HFF-Myc (cell line): ENCODE measurements at regions not wholly inside any gene's neighbourhood (a gene's known extent, or its start where the extent isn't known, plus 50 kb on each side); places are given as distances from the start of the nearest gene placed in this dataset.
"Not testable (repeated sequence)": the region's sequence is repeated elsewhere in the genome, so short reads cannot be mapped to it uniquely, and the experiment has no call there.

Experiments used
- DNase-seq: peaks from one replicate; pipeline ENCODE4 v3.0.0-alpha.2; 2011; ENCODE audit warnings: low read depth; ENCODE audit errors: extremely low read depth
- H3K4me3 ChIP-seq: replicated peaks from 2 replicates; pipeline ENCODE4 v1.5.1; 2011; ENCODE audit warnings: low read depth, mild to moderate bottlenecking, control low read depth, low read length
- TF ChIP-seq, protein P1 (sequence below): IDR thresholded peaks from 2 replicates; pipeline ENCODE4 v1.5.1; 2012; ENCODE audit warnings: mild to moderate bottlenecking, low read depth, low read length, control low read depth; ENCODE audit errors: missing control alignments

DNA sequence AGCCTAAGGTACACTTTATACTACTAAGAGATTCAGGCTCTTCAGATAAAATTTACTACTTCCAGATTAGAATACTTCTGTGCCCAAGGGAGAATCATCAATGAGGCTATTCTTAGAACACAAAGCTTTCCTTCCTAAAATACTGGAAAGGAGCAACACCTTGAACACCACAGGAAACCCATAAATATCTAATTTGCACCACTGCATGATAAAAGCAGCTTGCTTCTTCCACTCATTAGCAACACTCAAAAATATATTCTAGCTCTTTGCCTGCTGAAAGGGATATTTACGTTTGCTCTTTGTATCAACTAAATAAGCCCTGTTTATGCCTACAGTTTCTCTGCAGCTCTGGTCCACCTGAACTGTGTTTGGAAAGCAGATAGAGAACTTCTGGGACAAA, 284.3 kb downstream of the RWDD3 start:
- TF ChIP-seq, protein P1, sequence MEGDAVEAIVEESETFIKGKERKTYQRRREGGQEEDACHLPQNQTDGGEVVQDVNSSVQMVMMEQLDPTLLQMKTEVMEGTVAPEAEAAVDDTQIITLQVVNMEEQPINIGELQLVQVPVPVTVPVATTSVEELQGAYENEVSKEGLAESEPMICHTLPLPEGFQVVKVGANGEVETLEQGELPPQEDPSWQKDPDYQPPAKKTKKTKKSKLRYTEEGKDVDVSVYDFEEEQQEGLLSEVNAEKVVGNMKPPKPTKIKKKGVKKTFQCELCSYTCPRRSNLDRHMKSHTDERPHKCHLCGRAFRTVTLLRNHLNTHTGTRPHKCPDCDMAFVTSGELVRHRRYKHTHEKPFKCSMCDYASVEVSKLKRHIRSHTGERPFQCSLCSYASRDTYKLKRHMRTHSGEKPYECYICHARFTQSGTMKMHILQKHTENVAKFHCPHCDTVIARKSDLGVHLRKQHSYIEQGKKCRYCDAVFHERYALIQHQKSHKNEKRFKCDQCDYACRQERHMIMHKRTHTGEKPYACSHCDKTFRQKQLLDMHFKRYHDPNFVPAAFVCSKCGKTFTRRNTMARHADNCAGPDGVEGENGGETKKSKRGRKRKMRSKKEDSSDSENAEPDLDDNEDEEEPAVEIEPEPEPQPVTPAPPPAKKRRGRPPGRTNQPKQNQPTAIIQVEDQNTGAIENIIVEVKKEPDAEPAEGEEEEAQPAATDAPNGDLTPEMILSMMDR: no peak
- no peak for DNase-seq
- no peak overlapping the region for H3K4me3 ChIP-seq

DNA sequence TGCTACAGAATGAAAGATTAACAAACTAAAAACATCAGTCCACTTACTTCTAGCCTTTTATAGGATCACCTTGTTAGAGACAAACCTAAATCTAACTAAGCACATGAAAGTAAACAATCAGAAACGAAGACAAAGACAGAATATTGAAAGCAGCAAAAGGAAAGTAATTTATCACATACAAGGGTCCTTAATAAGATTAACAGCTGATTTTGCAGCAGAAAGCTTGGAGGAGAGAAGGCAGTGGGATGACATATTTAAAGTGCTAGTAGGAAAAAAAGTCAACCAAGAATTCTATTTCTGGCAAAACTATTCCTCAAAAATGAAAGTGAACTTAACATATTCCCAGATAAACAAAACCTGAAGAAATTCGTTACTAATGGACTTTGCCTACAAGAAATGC, 286.4 kb downstream of the RWDD3 start:
- H3K4me3 ChIP-seq: no peak overlapping the region
- TF ChIP-seq, protein P1: no peak
- DNase-seq: no peak

DNA sequence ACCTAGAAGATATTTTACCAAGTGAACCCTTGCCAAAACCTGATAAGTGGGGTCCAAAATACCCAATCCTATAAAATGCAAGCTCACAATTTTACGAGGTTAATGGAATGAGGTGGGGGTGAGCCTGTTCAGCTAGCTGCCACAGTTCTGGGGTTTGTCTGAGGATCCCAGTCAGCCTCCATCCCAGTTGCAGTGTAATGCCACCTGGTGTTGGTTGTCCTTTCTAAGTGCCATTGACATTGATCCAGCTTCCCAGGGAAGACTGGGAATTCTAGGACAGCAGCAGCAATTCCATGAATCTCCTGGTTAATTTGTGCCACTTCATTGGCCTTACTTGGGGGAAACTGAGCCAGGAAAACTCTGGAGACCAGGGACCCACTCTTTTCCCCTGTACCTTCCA, 298.3 kb downstream of the RWDD3 start:
- TF ChIP-seq, protein P1: no peak
- no peak overlapping the region for H3K4me3 ChIP-seq
- DNase-seq: no peak

DNA sequence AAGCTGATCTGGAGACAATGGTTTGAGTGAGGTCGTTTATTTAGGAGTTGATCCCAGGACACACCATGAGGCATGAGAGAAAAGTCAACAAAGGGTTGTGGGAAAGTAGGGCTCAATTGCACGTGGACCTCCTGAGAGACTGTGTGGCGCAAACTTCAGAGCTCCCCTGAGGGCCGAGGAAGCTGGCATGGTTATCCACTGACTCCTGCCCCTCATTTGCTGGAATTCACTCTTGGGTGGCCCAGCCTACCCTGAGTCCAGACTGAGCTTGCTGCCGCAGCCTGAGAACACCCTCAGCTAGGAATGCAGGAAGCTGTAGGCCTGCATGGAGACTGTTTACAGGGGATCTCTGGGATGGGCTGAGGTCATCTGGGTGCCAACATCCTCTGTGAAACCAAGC, 301.0 kb downstream of the RWDD3 start:
- TF ChIP-seq, protein P1: no peak
- no peak overlapping the region for H3K4me3 ChIP-seq
- DNase-seq: no peak

DNA sequence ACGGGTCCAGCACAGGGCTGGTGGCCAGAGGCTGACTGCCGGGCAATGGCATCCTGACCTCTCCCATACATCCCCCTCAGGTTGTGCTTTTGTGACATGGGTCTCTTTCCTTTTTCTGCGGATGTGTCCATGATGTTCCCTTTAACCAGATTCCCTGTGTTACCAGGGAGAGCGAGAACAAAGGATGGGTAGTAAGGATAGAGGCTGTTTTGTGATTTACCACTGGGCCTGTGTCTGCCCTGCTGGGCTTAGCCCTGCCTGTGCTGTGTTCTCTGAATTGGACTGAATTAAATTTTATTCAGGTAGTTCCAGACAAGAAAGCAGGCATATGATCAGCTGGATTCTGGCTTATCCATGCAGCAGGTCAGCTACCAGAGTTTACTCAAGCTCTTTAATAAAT, 301.6 kb downstream of the RWDD3 start:
- H3K4me3 ChIP-seq: no peak overlapping the region
- TF ChIP-seq, protein P1: no peak
- DNase-seq: no peak

DNA sequence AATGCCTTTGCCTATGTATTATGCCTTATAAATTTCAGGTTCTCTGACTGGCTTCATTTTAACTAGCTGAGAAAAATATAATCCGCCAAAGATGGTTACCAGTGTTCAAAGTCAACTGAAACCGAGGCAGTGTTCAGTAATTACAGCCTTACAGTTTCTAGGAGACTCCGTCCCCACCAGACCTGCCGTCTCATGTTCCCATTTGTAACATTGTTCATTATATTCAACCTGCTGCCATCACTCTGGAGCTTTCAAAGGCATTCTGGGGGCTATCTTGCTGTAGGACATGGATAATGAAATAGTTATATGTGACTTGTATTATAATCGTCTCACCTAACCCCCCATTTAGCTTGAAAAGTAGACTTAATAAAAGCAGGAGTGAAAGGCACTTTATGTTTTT, 302.5 kb downstream of the RWDD3 start:
- TF ChIP-seq, protein P1: no peak
- DNase-seq: no peak

DNA sequence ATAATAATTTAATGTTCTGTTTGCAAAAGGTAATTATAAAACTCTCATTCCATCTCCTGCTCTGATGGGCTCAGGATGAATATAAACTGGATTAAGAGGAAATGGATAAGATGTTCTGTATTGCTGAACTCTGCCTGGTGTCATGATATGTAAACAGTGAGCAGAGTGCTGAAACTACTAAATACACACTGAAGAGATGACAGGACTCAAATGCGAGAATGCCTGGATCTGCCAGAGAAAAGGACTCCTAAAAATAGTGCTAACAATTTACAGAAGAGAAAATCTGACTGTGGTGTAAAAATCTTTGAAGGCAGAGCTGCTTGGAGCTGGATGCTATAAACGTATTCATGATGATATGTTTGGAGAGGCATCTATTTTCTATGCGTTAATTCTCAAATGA, 303.2 kb downstream of the RWDD3 start:
- TF ChIP-seq, protein P1: no peak
- DNase-seq: no peak

More for the DNA sequence above, 302.5 kb downstream of the RWDD3 start:
- H3K4me3 ChIP-seq: no peak overlapping the region

DNA sequence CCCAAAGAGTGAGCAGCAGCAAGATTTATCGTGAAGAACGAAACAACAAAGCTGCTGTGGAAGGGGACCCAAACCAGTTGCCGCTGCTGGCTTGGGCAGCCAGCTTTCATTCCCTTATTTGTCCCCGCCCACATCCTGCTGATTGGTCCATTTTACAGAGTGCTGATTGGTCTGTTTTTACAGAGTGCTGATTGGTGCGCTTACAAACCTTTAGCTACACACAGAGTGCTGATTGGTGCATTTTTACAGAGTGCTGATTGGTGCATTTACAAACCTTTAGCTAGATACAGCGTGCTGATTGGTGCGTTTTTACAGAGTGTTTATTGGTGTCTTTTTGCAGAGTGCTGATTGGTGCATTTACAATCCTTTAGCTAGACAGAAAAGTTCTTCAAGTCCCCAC, 304.2 kb downstream of the RWDD3 start:
- not testable (repeated sequence) for H3K4me3 ChIP-seq, DNase-seq

More for the DNA sequence above, 303.2 kb downstream of the RWDD3 start:
- H3K4me3 ChIP-seq: no peak overlapping the region
